Mesothelial cell of epicardium (in vitro differentiated cells): ENCODE measurements at regions not wholly inside any gene's neighbourhood (a gene's known extent, or its start where the extent isn't known, plus 50 kb on each side); places are given as distances from the start of the nearest gene placed in this dataset.

Source experiments
- DNase-seq, 2 experiments: peaks; one replicate each; pipeline ENCODE4 v3.0.0; 2021; ENCODE audit warnings: low spot score in 2 of 2; ENCODE audit not compliant: unreplicated experiment in 2 of 2
- H3K27ac Mint-ChIP-seq: 2 replicates; pipeline ENCODE4 v1.8.0; 2021; ENCODE audit warnings: mixed read lengths
- H3K27me3 Mint-ChIP-seq: 2 replicates; pipeline ENCODE4 v1.8.0; 2021; ENCODE audit warnings: low read depth, mixed read lengths
- H3K36me3 Mint-ChIP-seq: 2 replicates; pipeline ENCODE4 v1.8.0; 2021; ENCODE audit warnings: mixed read lengths
- H3K4me1 Mint-ChIP-seq: 2 replicates; pipeline ENCODE4 v1.8.0; 2021; ENCODE audit warnings: mixed read lengths
- H3K4me3 Mint-ChIP-seq: 2 replicates; pipeline ENCODE4 v1.8.0; 2021; ENCODE audit warnings: mild to moderate bottlenecking, moderate library complexity, mixed read lengths
- H3K9me3 Mint-ChIP-seq: 2 replicates; pipeline ENCODE4 v1.8.0; 2021; ENCODE audit warnings: mixed read lengths
- TF ChIP-seq, protein P1 (sequence below): fragments of 200-600 bp; sonication (generic); IDR thresholded peaks from one replicate; pipeline ENCODE4 v1.5.0; 2021; ENCODE audit warnings: antibody characterized with exemption; ENCODE audit not compliant: unreplicated experiment

- peaks cover 6% of the 10 kb centered on the region for H3K9me3 Mint-ChIP-seq
- no peak overlapping the region for H3K4me3 Mint-ChIP-seq
- DNase-seq = no peak
- H3K4me1 Mint-ChIP-seq = no peaks in the 10 kb centered on the region
- TF ChIP-seq, protein P1, sequence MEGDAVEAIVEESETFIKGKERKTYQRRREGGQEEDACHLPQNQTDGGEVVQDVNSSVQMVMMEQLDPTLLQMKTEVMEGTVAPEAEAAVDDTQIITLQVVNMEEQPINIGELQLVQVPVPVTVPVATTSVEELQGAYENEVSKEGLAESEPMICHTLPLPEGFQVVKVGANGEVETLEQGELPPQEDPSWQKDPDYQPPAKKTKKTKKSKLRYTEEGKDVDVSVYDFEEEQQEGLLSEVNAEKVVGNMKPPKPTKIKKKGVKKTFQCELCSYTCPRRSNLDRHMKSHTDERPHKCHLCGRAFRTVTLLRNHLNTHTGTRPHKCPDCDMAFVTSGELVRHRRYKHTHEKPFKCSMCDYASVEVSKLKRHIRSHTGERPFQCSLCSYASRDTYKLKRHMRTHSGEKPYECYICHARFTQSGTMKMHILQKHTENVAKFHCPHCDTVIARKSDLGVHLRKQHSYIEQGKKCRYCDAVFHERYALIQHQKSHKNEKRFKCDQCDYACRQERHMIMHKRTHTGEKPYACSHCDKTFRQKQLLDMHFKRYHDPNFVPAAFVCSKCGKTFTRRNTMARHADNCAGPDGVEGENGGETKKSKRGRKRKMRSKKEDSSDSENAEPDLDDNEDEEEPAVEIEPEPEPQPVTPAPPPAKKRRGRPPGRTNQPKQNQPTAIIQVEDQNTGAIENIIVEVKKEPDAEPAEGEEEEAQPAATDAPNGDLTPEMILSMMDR = no peak
- H3K27me3 Mint-ChIP-seq = peaks cover 3% of the 10 kb centered on the region
- no peaks in the 10 kb centered on the region for H3K36me3 Mint-ChIP-seq
- no peak overlapping the region for H3K27ac Mint-ChIP-seq
Observed at GRCh38 chr6:82832811-82833210, 232.8 kb downstream of the UBE3D start.

GRCh38 chr6:82833481-82833880 is 232.2 kb downstream of the UBE3D start:
- no peaks in the 10 kb centered on the region for H3K4me1 Mint-ChIP-seq
- no peak for DNase-seq
- peaks cover 6% of the 10 kb centered on the region for H3K9me3 Mint-ChIP-seq
- no peak overlapping the region for H3K4me3 Mint-ChIP-seq
- H3K27me3 Mint-ChIP-seq = peaks cover 3% of the 10 kb centered on the region
- H3K36me3 Mint-ChIP-seq = no peaks in the 10 kb centered on the region
- TF ChIP-seq, protein P1 = no peak
- no peak overlapping the region for H3K27ac Mint-ChIP-seq

DNA sequence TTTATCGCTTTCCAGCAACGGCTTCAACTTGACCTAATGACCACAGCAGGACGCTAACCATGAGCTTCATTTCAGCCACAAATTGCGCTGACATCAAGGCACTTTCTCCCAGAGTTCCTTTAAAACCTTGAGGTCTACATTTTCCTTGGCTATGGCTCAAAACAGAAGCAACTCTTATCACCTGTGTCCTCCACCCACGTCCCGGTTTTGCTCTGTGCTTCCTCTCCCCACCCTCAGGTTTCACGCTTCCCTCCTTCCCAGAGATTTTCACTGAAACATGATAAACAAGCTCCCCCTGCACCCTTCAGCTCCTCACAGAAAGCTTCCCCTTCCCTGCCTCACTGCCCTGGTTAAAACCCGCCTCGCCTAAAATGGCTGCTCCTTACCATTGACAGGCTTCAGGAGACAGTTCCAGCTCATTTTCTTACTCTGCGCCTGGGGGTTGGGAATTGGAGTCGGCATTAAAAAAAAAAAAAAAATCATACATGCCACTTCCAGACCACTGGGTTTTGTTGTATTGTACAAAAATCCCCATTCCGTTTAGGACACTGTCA is 229.5 kb downstream of the UBE3D start:
- Mint-ChIP-seq H3K4me3 (no peak overlapping the region), H3K9me3 (peaks cover 6% of the 10 kb centered on the region), H3K4me1 (no peaks in the 10 kb centered on the region), H3K27ac (no peak overlapping the region), H3K27me3 (no peaks in the 10 kb centered on the region), H3K36me3 (no peaks in the 10 kb centered on the region)
- no peak for DNase-seq
- TF ChIP-seq, protein P1 = no peak

GRCh38 chr6:82840571-82840970 is 225.1 kb downstream of the UBE3D start:
- H3K4me1 Mint-ChIP-seq = no peaks in the 10 kb centered on the region
- H3K36me3 Mint-ChIP-seq = no peaks in the 10 kb centered on the region
- TF ChIP-seq, protein P1 = no peak
- no peak for DNase-seq
- no peak overlapping the region for H3K27ac Mint-ChIP-seq
- peaks cover 13% of the 10 kb centered on the region for H3K27me3 Mint-ChIP-seq
- peaks cover 6% of the 10 kb centered on the region for H3K9me3 Mint-ChIP-seq
- no peak overlapping the region for H3K4me3 Mint-ChIP-seq

DNA sequence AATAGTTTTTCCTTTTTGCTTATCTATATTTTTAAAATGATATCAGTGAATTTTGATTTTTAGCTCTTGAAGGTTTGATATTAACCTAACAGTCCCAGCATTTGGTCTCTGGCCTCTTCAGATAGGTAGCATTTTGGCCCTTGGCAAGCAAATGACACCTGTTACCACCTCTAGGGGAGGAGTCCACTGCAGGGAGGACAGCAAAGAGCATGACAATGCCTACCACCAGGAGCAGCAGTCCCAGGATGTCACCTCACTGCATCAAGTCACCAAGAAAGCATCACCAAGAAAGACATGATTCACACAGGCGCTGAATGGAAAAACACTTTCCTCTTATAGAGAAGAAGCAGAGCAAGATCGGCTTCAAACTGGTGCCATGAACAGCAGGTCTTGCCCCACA is 224.3 kb downstream of the UBE3D start:
- TF ChIP-seq, protein P1 = no peak
- Mint-ChIP-seq H3K27ac (no peak overlapping the region), H3K36me3 (no peaks in the 10 kb centered on the region), H3K27me3 (peaks cover 13% of the 10 kb centered on the region), H3K4me3 (no peak overlapping the region), H3K9me3 (peaks cover 6% of the 10 kb centered on the region), H3K4me1 (no peaks in the 10 kb centered on the region)
- DNase-seq = no peak
